Endothelial cell (in vitro differentiated cells): ENCODE measurements at regions not wholly inside any gene's neighbourhood (a gene's known extent, or its start where the extent isn't known, plus 50 kb on each side); places are given as distances from the start of the nearest gene placed in this dataset.

Source experiments
- DNase-seq: peaks from one replicate; pipeline ENCODE4 v3.0.0; 2021; ENCODE audit warnings: low spot score
- H3K27ac Mint-ChIP-seq: one replicate; pipeline ENCODE4 v1.8.0; 2021; ENCODE audit warnings: mixed read lengths, inconsistent platforms; ENCODE audit not compliant: unreplicated experiment
- H3K27me3 Mint-ChIP-seq: one replicate; pipeline ENCODE4 v1.8.0; 2021; ENCODE audit warnings: mild to moderate bottlenecking, moderate library complexity, mixed read lengths, inconsistent platforms; ENCODE audit not compliant: unreplicated experiment
- H3K36me3 Mint-ChIP-seq: one replicate; pipeline ENCODE4 v1.8.0; 2021; ENCODE audit warnings: mild to moderate bottlenecking, low read depth, mixed read lengths, inconsistent platforms; ENCODE audit not compliant: unreplicated experiment
- H3K4me1 Mint-ChIP-seq: one replicate; pipeline ENCODE4 v1.8.0; 2021; ENCODE audit warnings: mild to moderate bottlenecking, mixed read lengths, inconsistent platforms; ENCODE audit not compliant: unreplicated experiment
- H3K4me3 Mint-ChIP-seq: one replicate; pipeline ENCODE4 v1.8.0; 2021; ENCODE audit warnings: mild to moderate bottlenecking, mixed read lengths, inconsistent platforms; ENCODE audit not compliant: unreplicated experiment
- H3K9me3 Mint-ChIP-seq: one replicate; pipeline ENCODE4 v1.8.0; 2021; ENCODE audit warnings: mixed read lengths, inconsistent platforms; ENCODE audit not compliant: unreplicated experiment
- CTCF ChIP-seq: fragments of 200-600 bp; sonication (generic); IDR thresholded peaks from one replicate; pipeline ENCODE4 v1.5.0; 2021; ENCODE audit warnings: antibody characterized with exemption; ENCODE audit not compliant: unreplicated experiment

GRCh38 chr1:95426772-95427171 is 192.8 kb downstream of the RWDD3 start:
- TF ChIP-seq CTCF = no peak
- Mint-ChIP-seq H3K4me1 (no peaks in the 10 kb centered on the region), H3K36me3 (no peaks in the 10 kb centered on the region), H3K27me3 (peaks cover 1% of the 10 kb centered on the region), H3K4me3 (no peak overlapping the region), H3K9me3 (no peaks in the 10 kb centered on the region), H3K27ac (no peak overlapping the region)
- no peak for DNase-seq

- H3K9me3 Mint-ChIP-seq = no peaks in the 10 kb centered on the region
- H3K27ac Mint-ChIP-seq = no peak overlapping the region
- DNase-seq = no peak
- no peaks in the 10 kb centered on the region for H3K36me3 Mint-ChIP-seq
- peaks cover 1% of the 10 kb centered on the region for H3K27me3 Mint-ChIP-seq
- no peak overlapping the region for H3K4me3 Mint-ChIP-seq
- no peak for TF ChIP-seq CTCF
- H3K4me1 Mint-ChIP-seq = no peaks in the 10 kb centered on the region
Observed at GRCh38 chr1:95427525-95427924, 193.5 kb downstream of the RWDD3 start.

DNA sequence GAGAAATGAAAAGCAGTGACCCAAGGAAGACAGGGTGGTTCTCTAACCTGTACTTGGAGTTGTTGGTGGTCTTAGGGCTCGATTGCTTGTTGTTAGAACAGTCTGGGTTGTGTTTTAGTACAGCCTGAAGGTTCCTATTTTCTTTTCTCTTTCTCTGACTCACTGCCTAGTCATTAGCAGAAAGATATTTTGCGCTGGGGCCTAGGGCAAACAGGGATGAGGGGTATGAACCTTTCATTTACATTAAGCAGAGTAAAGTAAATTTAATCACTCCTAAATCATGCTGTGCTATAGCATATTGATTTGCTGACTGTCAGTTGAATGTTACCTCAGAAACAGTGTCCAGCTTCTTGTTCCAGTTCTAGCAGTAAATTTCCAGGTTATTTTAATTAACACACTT is 197.2 kb downstream of the RWDD3 start:
- H3K9me3 Mint-ChIP-seq = no peaks in the 10 kb centered on the region
- no peaks in the 10 kb centered on the region for H3K27me3 Mint-ChIP-seq
- no peak overlapping the region for H3K27ac Mint-ChIP-seq
- H3K4me3 Mint-ChIP-seq = no peak overlapping the region
- TF ChIP-seq CTCF = no peak
- H3K4me1 Mint-ChIP-seq = no peaks in the 10 kb centered on the region
- no peak for DNase-seq
- no peaks in the 10 kb centered on the region for H3K36me3 Mint-ChIP-seq

GRCh38 chr1:95435611-95436010 is 201.6 kb downstream of the RWDD3 start:
- TF ChIP-seq CTCF = no peak
- Mint-ChIP-seq H3K27ac (no peak overlapping the region), H3K9me3 (no peaks in the 10 kb centered on the region), H3K4me3 (no peak overlapping the region), H3K27me3 (no peaks in the 10 kb centered on the region), H3K36me3 (no peaks in the 10 kb centered on the region), H3K4me1 (no peaks in the 10 kb centered on the region)
- DNase-seq = no peak

DNA sequence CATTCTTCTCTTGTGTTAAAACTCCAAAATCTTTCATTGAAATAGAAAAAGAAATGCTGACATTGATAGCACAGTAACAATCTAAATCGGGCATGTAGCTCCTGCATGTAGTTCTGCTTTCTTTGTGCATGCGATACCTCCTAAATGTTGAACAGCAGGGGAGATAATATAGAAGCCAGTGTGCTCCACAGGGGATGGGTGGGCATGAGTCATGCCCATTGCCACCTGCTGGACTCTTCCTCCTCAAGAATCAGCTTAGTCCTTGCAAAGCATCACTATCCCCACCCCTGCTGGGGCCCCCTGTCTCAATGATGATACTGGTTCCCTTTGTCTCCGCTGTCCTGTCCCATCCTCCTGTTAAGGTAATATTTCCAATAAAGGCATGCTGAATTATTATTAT is 203.0 kb downstream of the RWDD3 start:
- Mint-ChIP-seq H3K4me1 (no peaks in the 10 kb centered on the region), H3K9me3 (no peaks in the 10 kb centered on the region), H3K4me3 (no peak overlapping the region), H3K36me3 (no peaks in the 10 kb centered on the region), H3K27ac (no peak overlapping the region), H3K27me3 (no peaks in the 10 kb centered on the region)
- TF ChIP-seq CTCF = no peak
- no peak for DNase-seq
